GM06990 (cell line): ENCODE measurements at regions not wholly inside any gene's neighbourhood (a gene's known extent, or its start where the extent isn't known, plus 50 kb on each side); places are given as distances from the start of the nearest gene placed in this dataset.
"Not testable (repeated sequence)": the region's sequence is repeated elsewhere in the genome, so short reads cannot be mapped to it uniquely, and the experiment has no call there.

Source experiments
- DNase-seq: peaks from one replicate; pipeline ENCODE4 v3.0.0-alpha.2; 2011; ENCODE audit not compliant: insufficient read length; ENCODE audit errors: extremely low read depth
- H3K27me3 ChIP-seq: replicated peaks from 2 replicates; pipeline ENCODE4 v1.6.0; 2011; ENCODE audit warnings: low read length; ENCODE audit not compliant: control insufficient read depth, insufficient read depth
- H3K36me3 ChIP-seq: 2 replicates; pipeline ENCODE4 v1.5.1; 2011; ENCODE audit warnings: low read length; ENCODE audit not compliant: control insufficient read depth, insufficient read depth
- H3K4me3 ChIP-seq: replicated peaks from 2 replicates; pipeline ENCODE4 v1.5.1; 2011; ENCODE audit warnings: low read depth, mild to moderate bottlenecking, control low read depth, low read length
- TF ChIP-seq, protein P1 (sequence below): IDR thresholded peaks from 2 replicates; pipeline ENCODE4 v1.5.1; 2011; ENCODE audit warnings: low read length, control low read depth, mild to moderate bottlenecking, inconsistent platforms; ENCODE audit not compliant: insufficient read depth, poor library complexity, severe bottlenecking

DNA sequence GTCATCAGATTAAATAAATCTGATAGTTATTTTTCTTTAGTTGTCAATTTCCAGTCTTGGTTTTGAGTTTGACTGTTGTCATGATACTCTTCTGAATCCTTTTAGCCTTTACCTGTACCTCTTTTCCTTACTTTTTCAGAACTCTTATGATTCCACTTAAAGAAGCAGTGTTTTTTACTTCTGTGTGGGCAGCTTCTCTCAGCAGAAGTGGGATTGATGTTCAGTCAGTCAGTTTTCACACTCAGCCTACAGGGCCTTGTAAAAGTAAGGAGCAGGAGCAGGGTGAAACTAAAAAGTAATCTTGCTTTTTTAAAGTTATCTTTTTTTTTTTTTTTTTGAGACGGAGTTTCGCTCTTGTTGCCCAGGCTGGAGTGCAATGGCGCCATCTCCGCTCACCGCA is 75.1 kb downstream of the HAUS1 start:
- TF ChIP-seq, protein P1, sequence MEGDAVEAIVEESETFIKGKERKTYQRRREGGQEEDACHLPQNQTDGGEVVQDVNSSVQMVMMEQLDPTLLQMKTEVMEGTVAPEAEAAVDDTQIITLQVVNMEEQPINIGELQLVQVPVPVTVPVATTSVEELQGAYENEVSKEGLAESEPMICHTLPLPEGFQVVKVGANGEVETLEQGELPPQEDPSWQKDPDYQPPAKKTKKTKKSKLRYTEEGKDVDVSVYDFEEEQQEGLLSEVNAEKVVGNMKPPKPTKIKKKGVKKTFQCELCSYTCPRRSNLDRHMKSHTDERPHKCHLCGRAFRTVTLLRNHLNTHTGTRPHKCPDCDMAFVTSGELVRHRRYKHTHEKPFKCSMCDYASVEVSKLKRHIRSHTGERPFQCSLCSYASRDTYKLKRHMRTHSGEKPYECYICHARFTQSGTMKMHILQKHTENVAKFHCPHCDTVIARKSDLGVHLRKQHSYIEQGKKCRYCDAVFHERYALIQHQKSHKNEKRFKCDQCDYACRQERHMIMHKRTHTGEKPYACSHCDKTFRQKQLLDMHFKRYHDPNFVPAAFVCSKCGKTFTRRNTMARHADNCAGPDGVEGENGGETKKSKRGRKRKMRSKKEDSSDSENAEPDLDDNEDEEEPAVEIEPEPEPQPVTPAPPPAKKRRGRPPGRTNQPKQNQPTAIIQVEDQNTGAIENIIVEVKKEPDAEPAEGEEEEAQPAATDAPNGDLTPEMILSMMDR, result no peak
- H3K4me3 ChIP-seq, result no peak overlapping the region
- H3K36me3 ChIP-seq, result no peaks in the 10 kb centered on the region
- DNase-seq, result no peak
- no peaks in the 10 kb centered on the region for H3K27me3 ChIP-seq

DNA sequence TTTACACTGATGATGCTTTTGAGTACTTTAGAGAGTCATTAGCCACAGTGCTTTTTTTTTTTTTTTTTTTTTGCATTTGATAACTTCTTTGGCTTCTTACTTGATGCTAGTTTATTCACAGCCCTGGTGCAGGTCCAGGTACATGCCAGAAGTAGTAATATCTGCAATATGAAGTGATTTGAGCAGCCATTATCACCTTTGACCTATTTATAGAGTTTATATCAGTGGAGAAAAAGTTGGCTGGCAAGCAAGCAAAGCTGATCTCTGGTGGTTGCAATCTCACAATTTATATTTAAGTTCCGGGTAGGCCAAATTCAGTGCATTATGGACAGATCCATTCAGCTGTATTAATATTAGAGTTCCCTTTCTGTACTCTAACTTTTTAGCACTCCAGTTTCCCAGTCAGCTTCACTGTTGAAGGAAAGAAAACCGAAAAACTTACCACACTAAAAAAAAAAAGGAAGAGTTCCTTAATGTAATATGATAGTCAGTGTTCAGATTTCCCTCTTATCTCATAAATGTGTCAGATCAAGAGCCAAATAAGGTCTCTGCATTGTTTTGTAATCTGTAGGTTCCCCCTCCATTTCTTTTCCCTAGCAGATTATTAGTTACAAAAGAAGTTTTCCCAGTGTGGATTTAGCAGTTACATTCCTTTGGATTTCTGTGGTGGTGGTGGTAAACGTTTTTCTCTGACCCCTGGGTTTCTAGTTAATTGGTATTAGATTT is 78.6 kb downstream of the HAUS1 start:
- no peaks in the 10 kb centered on the region for H3K36me3 ChIP-seq
- DNase-seq, result no peak
- no peaks in the 10 kb centered on the region for H3K27me3 ChIP-seq
- TF ChIP-seq, protein P1, result no peak
- no peak overlapping the region for H3K4me3 ChIP-seq

DNA sequence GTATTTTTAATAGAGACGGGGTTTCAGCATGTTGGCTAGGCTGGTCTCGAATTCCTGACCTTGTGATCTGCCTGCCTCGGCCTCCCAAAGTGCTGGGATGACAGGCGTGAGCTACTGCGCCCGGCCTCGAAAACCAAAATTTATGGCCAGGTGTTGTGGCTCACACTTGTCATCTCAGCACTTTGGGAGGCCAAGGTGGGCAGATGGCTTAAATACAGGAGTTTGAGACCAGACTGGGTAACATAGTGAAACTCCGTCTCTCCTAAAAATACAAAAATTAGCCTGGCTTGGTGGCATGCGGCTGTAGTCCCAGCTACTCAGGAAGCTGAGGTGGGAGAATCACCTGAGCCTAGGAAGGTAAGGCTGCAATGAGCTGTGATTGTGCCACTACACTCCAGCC is 80.1 kb downstream of the HAUS1 start:
- not testable (repeated sequence) for H3K4me3 ChIP-seq, H3K27me3 ChIP-seq, H3K36me3 ChIP-seq, DNase-seq

DNA sequence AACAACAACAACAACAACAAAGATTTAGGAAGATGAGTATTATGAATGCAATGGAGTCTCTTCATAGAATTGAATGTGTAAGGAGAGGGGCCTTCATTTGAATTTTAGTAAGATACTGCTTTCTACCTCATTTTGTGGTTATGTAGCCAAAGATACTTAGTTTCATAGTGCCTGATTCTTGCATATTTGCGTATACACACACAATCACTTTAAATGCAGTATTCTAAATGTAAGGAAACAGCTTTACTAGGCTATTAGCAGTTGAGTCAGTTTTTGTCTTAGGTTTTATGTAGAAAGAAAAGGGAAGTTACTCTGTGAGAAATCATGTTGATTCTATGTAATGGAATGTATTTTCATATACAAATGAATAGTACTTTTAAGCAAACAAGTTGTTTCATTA is 80.5 kb downstream of the HAUS1 start:
- DNase-seq, result no peak
- no peak overlapping the region for H3K4me3 ChIP-seq
- TF ChIP-seq, protein P1, result no peak
- H3K36me3 ChIP-seq, result no peaks in the 10 kb centered on the region
- H3K27me3 ChIP-seq, result no peaks in the 10 kb centered on the region

DNA sequence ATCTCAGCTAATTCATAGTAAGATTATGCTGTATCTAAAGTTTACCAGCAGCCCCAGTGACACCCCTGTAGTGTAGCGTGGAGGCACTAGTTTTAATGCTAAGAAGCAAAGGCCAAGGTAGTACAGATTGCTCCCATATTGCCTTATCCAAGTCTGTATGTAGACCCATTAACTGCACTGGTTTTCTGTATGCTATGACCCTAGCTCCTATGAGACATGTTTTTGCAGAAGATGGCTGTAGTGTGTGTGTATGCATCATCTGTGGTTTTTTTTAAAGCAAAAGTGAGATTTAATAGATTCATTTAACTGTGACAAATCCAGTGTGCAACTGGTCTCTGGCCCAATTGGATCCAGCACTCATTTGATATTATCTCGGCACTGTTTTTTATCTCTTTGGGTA is 86.5 kb downstream of the HAUS1 start:
- H3K36me3 ChIP-seq, result no peaks in the 10 kb centered on the region
- H3K27me3 ChIP-seq, result no peaks in the 10 kb centered on the region
- no peak overlapping the region for H3K4me3 ChIP-seq
- TF ChIP-seq, protein P1, result no peak
- DNase-seq, result no peak

DNA sequence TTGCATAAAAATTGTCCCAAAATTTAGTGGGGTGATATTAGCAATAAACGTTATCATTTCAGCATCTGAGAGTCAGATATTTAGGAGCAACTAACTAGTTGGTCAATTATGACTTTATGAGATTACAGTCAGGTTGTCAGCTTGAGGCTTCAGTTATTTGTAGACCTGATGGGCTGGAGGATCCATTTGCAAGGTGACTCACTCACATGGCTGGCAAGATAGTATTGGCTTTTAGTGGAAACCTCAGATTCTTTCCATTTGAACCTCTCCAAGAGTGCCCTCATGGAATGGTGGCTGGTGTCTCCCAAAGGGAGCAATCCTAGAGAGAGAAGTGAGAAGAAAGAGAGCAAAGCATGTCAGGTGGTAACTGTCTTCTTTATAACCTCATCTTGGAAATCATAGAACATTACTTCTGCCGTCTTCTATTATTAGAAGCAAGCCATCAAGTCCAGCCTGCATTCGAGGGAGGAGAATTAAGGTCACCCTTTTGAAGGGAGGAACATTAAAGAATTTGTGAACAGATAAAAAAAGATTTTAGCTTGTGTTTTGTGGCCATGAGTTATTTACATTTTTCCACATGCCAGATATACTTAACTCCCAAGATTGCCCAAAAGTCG is 92.5 kb downstream of the HAUS1 start:
- no peak overlapping the region for H3K4me3 ChIP-seq
- no peaks in the 10 kb centered on the region for H3K27me3 ChIP-seq
- DNase-seq, result no peak
- TF ChIP-seq, protein P1, result no peak
- no peaks in the 10 kb centered on the region for H3K36me3 ChIP-seq
